ENCODE measurements at regions not wholly inside any gene's neighbourhood (a gene's known extent, or its start where the extent isn't known, plus 50 kb on each side); places are given as distances from the start of the nearest gene placed in this dataset.

- POLR2A ChIA-PET, result no interaction called here
Measured at GRCh38 chr16:74166456-74166855, 130.2 kb upstream of the PSMD7 start.

GRCh38 chr16:74165566-74166080, 131.0 kb upstream of the PSMD7 start:
- ATAC-seq (no peak), DNase-seq (no peak)
- ChIA-PET CTCF (no interaction called here), POLR2A (no interaction called here)
- no peak for TF ChIP-seq CTCF (IDR thresholded peaks at IDR 0.05)
- H3K27ac Mint-ChIP-seq, result no peak overlapping the region
- no peaks in the 10 kb centered on the region for H3K4me1 Mint-ChIP-seq (ENCODE audit: low read depth)
- intact Hi-C loops (cut with micrococcal nuclease), result no loop called here
- no peaks in the 10 kb centered on the region for H3K36me3 Mint-ChIP-seq (ENCODE audit: low read depth)
- H3K9me3 Mint-ChIP-seq, result peaks cover 9% of the 10 kb centered on the region
- no peak overlapping the region for H3K4me3 Mint-ChIP-seq
- H3K27me3 Mint-ChIP-seq, result no peaks in the 10 kb centered on the region

More at GRCh38 chr16:74166456-74166855, 130.2 kb upstream of the PSMD7 start:
- Mint-ChIP-seq H3K27me3 (no peaks in the 10 kb centered on the region), H3K27ac (no peak overlapping the region), H3K4me3 (no peak overlapping the region), H3K9me3 (peaks cover 5% of the 10 kb centered on the region), H3K36me3 (ENCODE audit: low read depth) (no peaks in the 10 kb centered on the region), H3K4me1 (ENCODE audit: low read depth) (no peaks in the 10 kb centered on the region)
- CTCF ChIA-PET, result no interaction called here
- no peak for TF ChIP-seq CTCF (IDR thresholded peaks at IDR 0.05)
- intact Hi-C loops (cut with micrococcal nuclease), result no loop called here
- ATAC-seq, result no peak
- no peak for DNase-seq

GRCh38 chr16:74160759-74161158, 135.9 kb upstream of the PSMD7 start:
- ChIA-PET POLR2A (no interaction called here), CTCF (no interaction called here)
- H3K27ac Mint-ChIP-seq, result no peak overlapping the region
- TF ChIP-seq CTCF (IDR thresholded peaks at IDR 0.05), result no peak
- H3K4me3 Mint-ChIP-seq, result no peak overlapping the region
- intact Hi-C loops (cut with micrococcal nuclease), result no loop called here
- DNase-seq (no peak), ATAC-seq (no peak)
- H3K36me3 Mint-ChIP-seq (ENCODE audit: low read depth), result no peaks in the 10 kb centered on the region
- no peaks in the 10 kb centered on the region for H3K4me1 Mint-ChIP-seq (ENCODE audit: low read depth)
- no peaks in the 10 kb centered on the region for H3K27me3 Mint-ChIP-seq
- H3K9me3 Mint-ChIP-seq, result peaks cover 10% of the 10 kb centered on the region

- Mint-ChIP-seq H3K27me3 (peaks cover 4% of the 10 kb centered on the region), H3K27ac (no peak overlapping the region), H3K4me1 (ENCODE audit: low read depth) (no peaks in the 10 kb centered on the region), H3K9me3 (peaks cover 7% of the 10 kb centered on the region), H3K4me3 (no peak overlapping the region), H3K36me3 (ENCODE audit: low read depth) (no peaks in the 10 kb centered on the region)
- DNase-seq, result no peak
- ChIA-PET CTCF (no interaction called here), POLR2A (interaction anchor here (0.6 kb wide), 1 partner anchor 1650 kb away, joined by 3 read pairs; no protein-coding TSS in a partner anchor)
- ATAC-seq, result no peak
- intact Hi-C loops (cut with micrococcal nuclease), result no loop called here
- no peak for TF ChIP-seq CTCF (IDR thresholded peaks at IDR 0.05)
Measured at GRCh38 chr16:74153773-74154172, 142.8 kb upstream of the PSMD7 start.

GRCh38 chr16:74146643-74147042, 150.0 kb upstream of the PSMD7 start:
- H3K4me3 Mint-ChIP-seq, result no peak overlapping the region
- ATAC-seq, result no peak
- no peaks in the 10 kb centered on the region for H3K36me3 Mint-ChIP-seq (ENCODE audit: low read depth)
- ChIA-PET CTCF (no interaction called here), POLR2A (no interaction called here)
- TF ChIP-seq CTCF (IDR thresholded peaks at IDR 0.05), result no peak
- H3K9me3 Mint-ChIP-seq, result peaks cover under 1% of the 10 kb centered on the region
- intact Hi-C loops (cut with micrococcal nuclease), result no loop called here
- no peaks in the 10 kb centered on the region for H3K27me3 Mint-ChIP-seq
- DNase-seq, result no peak
- no peaks in the 10 kb centered on the region for H3K4me1 Mint-ChIP-seq (ENCODE audit: low read depth)
- no peak overlapping the region for H3K27ac Mint-ChIP-seq
